Lower leg skin (tissue), 3 donors: ENCODE measurements at regions not wholly inside any gene's neighbourhood (a gene's known extent, or its start where the extent isn't known, plus 50 kb on each side); places are given as distances from the start of the nearest gene placed in this dataset.
"Not testable (repeated sequence)": the region's sequence is repeated elsewhere in the genome, so short reads cannot be mapped to it uniquely, and the experiment has no call there.

ENCODE experiments used
- CTCF ChIP-seq, 3 donors: fragments of 450-650 bp; IDR thresholded peaks; one replicate each; pipeline ENCODE4 v1.5.1; 2016; ENCODE audit warnings: antibody characterized with exemption in 3 of 3, mild to moderate bottlenecking in 3 of 3, moderate library complexity in 2 of 3
- POLR2A ChIP-seq, 2 donors: fragments of 450-650 bp; IDR thresholded peaks; one replicate each; pipeline ENCODE4 v1.6.1; 2016 to 2017; ENCODE audit warnings: antibody characterized with exemption in 2 of 2, mild to moderate bottlenecking in 1 of 2, moderate library complexity in 1 of 2

GRCh38 chr12:46655984-46656383 lies 169.8 kb downstream of the SLC38A4 start:
- TF ChIP-seq CTCF, POLR2A (IDR thresholded peaks at IDR 0.05): not testable (repeated sequence)
